KMS-11 (cell line): ENCODE measurements at regions not wholly inside any gene's neighbourhood (a gene's known extent, or its start where the extent isn't known, plus 50 kb on each side); places are given as distances from the start of the nearest gene placed in this dataset.

ENCODE experiments used
- H2AFZ ChIP-seq: fragments of 200-600 bp; sonication (generic); 2 replicates; pipeline ENCODE4 v1.6.1; 2016; ENCODE audit warnings: antibody characterized with exemption, mixed run types, low read depth
- H3K27ac ChIP-seq: fragments of 200-600 bp; sonication (generic); 2 replicates; pipeline ENCODE4 v1.6.1; 2016; ENCODE audit warnings: mild to moderate bottlenecking, mixed run types
- H3K27me3 ChIP-seq: fragments of 200-600 bp; sonication (generic); 2 replicates; pipeline ENCODE4 v1.6.1; 2017; ENCODE audit warnings: mild to moderate bottlenecking, low read depth, mixed run types, moderate library complexity; ENCODE audit not compliant: insufficient read depth
- H3K36me3 ChIP-seq: fragments of 200-600 bp; sonication (generic); 2 replicates; pipeline ENCODE4 v1.6.1; 2017; ENCODE audit warnings: mild to moderate bottlenecking, mixed run types; ENCODE audit not compliant: insufficient read depth
- H3K4me1 ChIP-seq: fragments of 200-600 bp; sonication (generic); 2 replicates; pipeline ENCODE4 v1.6.1; 2016; ENCODE audit warnings: mild to moderate bottlenecking, low read depth, mixed run types; ENCODE audit not compliant: poor library complexity, severe bottlenecking
- H3K4me2 ChIP-seq: fragments of 200-600 bp; sonication (generic); 2 replicates; pipeline ENCODE4 v1.7.0; 2016; ENCODE audit warnings: mild to moderate bottlenecking, mixed run types
- H3K4me3 ChIP-seq: fragments of 200-600 bp; sonication (generic); IDR thresholded peaks from 2 replicates; pipeline ENCODE4 v1.6.1; 2017; ENCODE audit warnings: low read depth, low read length, mixed read lengths; ENCODE audit not compliant: insufficient read depth
- H3K79me2 ChIP-seq: fragments of 200-600 bp; sonication (generic); 2 replicates; pipeline ENCODE4 v1.6.1; 2016; ENCODE audit warnings: low read depth, mixed run types; ENCODE audit not compliant: insufficient read depth
- H3K9ac ChIP-seq: fragments of 200-600 bp; sonication (generic); 2 replicates; pipeline ENCODE4 v1.6.1; 2016; ENCODE audit warnings: mild to moderate bottlenecking, mixed run types
- H4K20me1 ChIP-seq: fragments of 200-600 bp; sonication (generic); 2 replicates; pipeline ENCODE4 v1.6.1; 2016; ENCODE audit warnings: mild to moderate bottlenecking, mixed run types; ENCODE audit not compliant: insufficient read depth
- TF ChIP-seq, protein P1 (sequence below): fragments of 200-600 bp; sonication (generic); conservative IDR thresholded peaks from 2 replicates; pipeline ENCODE4 v1.6.1; 2017; ENCODE audit warnings: low read depth, mild to moderate bottlenecking, antibody characterized with exemption, low read length, moderate library complexity, mixed read lengths

DNA sequence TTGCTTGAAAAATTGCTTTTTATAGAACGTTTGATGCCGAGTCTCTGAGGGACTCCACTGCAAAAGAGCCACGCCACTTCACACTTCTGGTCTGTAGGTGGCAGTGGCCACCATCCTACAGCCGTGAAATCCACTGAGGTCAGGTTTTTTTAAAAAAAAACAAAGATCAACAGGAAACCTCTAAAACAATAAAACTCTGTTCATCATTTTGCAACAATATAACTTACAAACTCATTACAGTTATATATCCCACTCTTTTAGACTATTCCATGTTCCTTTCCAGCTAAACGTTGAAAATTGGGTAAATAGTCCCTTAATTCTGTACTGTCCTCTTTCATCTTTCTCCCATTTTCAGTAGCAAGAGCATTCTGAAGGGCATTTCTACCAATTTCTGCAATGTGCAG lies 64.6 kb upstream of the FMN2 start:
- Histone ChIP-seq H3K27me3 (no peaks in the 10 kb centered on the region), H3K27ac (no peak overlapping the region), H3K4me3 (no peak overlapping the region), H4K20me1 (no peaks in the 10 kb centered on the region), H3K4me2 (no peak overlapping the region), H3K36me3 (no peaks in the 10 kb centered on the region), H3K4me1 (no peaks in the 10 kb centered on the region), H3K9ac (no peak overlapping the region), H3K79me2 (no peaks in the 10 kb centered on the region), H2AFZ (no peak overlapping the region; the same call in 1 of the 2 replicates)
- TF ChIP-seq, protein P1, sequence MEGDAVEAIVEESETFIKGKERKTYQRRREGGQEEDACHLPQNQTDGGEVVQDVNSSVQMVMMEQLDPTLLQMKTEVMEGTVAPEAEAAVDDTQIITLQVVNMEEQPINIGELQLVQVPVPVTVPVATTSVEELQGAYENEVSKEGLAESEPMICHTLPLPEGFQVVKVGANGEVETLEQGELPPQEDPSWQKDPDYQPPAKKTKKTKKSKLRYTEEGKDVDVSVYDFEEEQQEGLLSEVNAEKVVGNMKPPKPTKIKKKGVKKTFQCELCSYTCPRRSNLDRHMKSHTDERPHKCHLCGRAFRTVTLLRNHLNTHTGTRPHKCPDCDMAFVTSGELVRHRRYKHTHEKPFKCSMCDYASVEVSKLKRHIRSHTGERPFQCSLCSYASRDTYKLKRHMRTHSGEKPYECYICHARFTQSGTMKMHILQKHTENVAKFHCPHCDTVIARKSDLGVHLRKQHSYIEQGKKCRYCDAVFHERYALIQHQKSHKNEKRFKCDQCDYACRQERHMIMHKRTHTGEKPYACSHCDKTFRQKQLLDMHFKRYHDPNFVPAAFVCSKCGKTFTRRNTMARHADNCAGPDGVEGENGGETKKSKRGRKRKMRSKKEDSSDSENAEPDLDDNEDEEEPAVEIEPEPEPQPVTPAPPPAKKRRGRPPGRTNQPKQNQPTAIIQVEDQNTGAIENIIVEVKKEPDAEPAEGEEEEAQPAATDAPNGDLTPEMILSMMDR: peak; percentile 96

DNA sequence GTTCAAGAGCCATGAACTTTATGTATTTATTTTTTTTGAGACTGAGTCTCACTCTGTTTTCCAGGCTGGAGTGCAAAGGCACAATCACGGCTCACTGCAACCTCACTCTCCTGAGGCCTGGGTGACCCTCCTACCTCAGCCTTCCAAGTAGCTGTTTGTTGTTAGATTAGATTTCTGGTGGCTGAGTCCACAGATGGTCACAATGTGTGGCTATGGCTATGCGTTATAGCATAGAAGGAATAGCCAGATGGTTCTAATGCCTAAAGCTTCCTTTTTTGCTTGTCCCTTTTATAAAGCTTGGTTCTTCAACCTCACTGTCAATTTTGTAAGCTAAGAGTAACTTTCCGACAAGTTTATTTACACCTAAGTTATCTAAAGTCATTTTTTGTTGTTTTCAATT lies 62.3 kb upstream of the FMN2 start:
- H3K79me2 ChIP-seq: no peaks in the 10 kb centered on the region
- H3K4me1 ChIP-seq: no peaks in the 10 kb centered on the region
- H4K20me1 ChIP-seq: no peaks in the 10 kb centered on the region
- no peak overlapping the region for H3K4me2 ChIP-seq
- no peak overlapping the region for H2AFZ ChIP-seq
- H3K4me3 ChIP-seq: no peak overlapping the region
- no peaks in the 10 kb centered on the region for H3K27me3 ChIP-seq
- no peaks in the 10 kb centered on the region for H3K36me3 ChIP-seq
- no peak overlapping the region for H3K9ac ChIP-seq
- H3K27ac ChIP-seq: no peak overlapping the region
- TF ChIP-seq, protein P1: no peak

DNA sequence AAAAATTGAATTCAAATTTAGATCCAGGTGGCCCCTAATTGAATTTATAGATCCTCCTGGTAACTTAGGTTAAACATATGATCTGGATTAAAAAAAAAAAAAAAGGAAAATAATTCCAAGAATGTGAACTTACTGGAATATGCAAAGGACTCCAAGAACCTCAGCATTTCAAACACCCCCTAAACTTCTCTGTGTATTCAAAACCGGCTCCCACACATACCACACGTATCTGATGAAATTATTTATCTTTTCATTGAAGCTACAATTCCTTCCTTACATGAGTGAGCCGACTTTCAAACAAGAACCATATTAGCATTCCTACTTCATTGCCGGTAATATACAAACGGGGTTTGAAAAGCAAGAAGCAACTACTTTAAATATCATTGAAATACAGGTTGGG lies 61.4 kb upstream of the FMN2 start:
- no peaks in the 10 kb centered on the region for H3K4me1 ChIP-seq
- no peak overlapping the region for H3K4me2 ChIP-seq
- no peak overlapping the region for H2AFZ ChIP-seq
- no peaks in the 10 kb centered on the region for H3K27me3 ChIP-seq
- H3K4me3 ChIP-seq: no peak overlapping the region
- TF ChIP-seq, protein P1: no peak
- H4K20me1 ChIP-seq: no peaks in the 10 kb centered on the region
- no peak overlapping the region for H3K27ac ChIP-seq
- H3K36me3 ChIP-seq: no peaks in the 10 kb centered on the region
- H3K9ac ChIP-seq: no peak overlapping the region
- no peaks in the 10 kb centered on the region for H3K79me2 ChIP-seq

DNA sequence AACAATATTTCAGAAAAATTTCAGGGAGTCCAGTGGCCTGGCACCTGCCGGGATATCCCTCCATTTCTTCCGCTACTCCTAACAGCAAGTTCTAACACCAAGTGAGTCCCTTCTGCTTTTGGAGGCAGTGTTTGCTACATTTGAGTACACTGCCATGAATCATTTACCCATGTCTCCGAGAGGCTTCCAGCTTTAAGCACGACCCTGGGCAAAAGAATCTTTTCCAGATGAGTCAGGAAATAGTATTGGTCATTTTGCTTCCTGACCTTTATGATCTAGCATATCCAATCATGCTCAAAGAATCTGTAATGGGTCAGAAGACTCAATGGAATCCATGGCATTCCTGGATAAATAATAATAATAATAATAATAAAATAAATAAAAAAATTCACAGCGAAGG lies 60.7 kb upstream of the FMN2 start:
- H4K20me1 ChIP-seq: no peaks in the 10 kb centered on the region
- H3K36me3 ChIP-seq: no peaks in the 10 kb centered on the region
- no peak overlapping the region for H3K27ac ChIP-seq
- no peak overlapping the region for H2AFZ ChIP-seq
- no peaks in the 10 kb centered on the region for H3K4me1 ChIP-seq
- H3K27me3 ChIP-seq: no peaks in the 10 kb centered on the region
- H3K9ac ChIP-seq: no peak overlapping the region
- no peak overlapping the region for H3K4me2 ChIP-seq
- TF ChIP-seq, protein P1: no peak
- no peaks in the 10 kb centered on the region for H3K79me2 ChIP-seq
- H3K4me3 ChIP-seq: no peak overlapping the region
